ENCODE measurements at regions not wholly inside any gene's neighbourhood (a gene's known extent, or its start where the extent isn't known, plus 50 kb on each side); places are given as distances from the start of the nearest gene placed in this dataset.
"Not testable (repeated sequence)": the region's sequence is repeated elsewhere in the genome, so short reads cannot be mapped to it uniquely, and the experiment has no call there.

DNA sequence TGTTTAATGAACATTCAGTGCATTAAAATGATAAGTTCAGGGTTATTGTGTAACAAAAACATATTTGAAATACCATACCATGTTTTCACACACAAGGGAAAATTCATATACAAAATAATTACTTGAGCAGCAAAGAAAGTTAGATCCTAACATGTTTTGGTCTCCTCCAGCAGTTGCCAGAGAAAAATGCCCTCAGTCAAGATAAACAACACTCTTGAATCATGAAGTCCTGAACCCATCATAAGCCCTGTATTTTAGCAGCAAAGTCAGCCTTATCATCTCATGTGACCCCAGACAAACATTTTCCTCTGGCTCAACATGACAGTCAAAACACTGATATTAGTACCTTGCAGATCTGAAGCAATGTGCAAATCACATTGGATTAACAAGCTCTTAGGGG, 1541.1 kb upstream of the WWC1 start:
- H3K27me3 Mint-ChIP-seq = no peaks in the 10 kb centered on the region
- H3K9me3 Mint-ChIP-seq = peaks cover 0 to 3% of the 10 kb centered on the region in 2 donors
- no peak overlapping the region for H3K27ac Mint-ChIP-seq
- H3K4me1 Mint-ChIP-seq = no peaks in the 10 kb centered on the region
- no peaks in the 10 kb centered on the region for H3K36me3 Mint-ChIP-seq
- no peak for DNase-seq
- no peak for ATAC-seq (replicated peaks)
- H3K4me3 Mint-ChIP-seq = no peak overlapping the region

DNA sequence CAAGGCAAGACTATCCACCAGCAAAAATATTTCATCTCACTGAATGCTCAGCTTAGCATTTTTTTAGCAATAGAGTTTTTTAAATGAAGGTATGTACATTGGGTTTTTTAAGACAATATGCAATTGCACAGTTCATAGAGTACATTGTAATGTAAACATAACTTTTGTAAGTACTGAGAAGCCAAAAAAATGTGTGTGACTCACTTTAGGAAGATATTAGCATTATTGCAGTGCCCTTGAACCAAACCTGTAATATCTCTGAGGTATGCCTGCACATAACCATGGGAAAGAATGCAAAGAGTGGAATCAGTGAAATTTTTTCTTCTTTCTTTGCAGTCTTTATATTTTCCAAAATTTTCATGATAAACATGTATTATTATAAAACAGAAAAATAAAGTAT, 1533.3 kb upstream of the WWC1 start:
- no peak overlapping the region for H3K4me3 Mint-ChIP-seq
- DNase-seq (no peak), ATAC-seq (replicated peaks) (no peak)
- no peak overlapping the region for H3K27ac Mint-ChIP-seq
- H3K27me3 Mint-ChIP-seq = no peaks in the 10 kb centered on the region
- peaks cover 4 to 9% of the 10 kb centered on the region in 2 donors for H3K9me3 Mint-ChIP-seq
- H3K4me1 Mint-ChIP-seq = no peaks in the 10 kb centered on the region
- H3K36me3 Mint-ChIP-seq = no peaks in the 10 kb centered on the region

GRCh38 chr5:166767858-166768257, 1523.6 kb upstream of the WWC1 start:
- ATAC-seq (replicated peaks) = no peak
- H3K27ac Mint-ChIP-seq = no peak overlapping the region
- peaks cover 5 to 11% of the 10 kb centered on the region in 2 donors for H3K9me3 Mint-ChIP-seq
- H3K27me3 Mint-ChIP-seq = no peaks in the 10 kb centered on the region
- no peak for DNase-seq
- no peaks in the 10 kb centered on the region for H3K36me3 Mint-ChIP-seq
- no peaks in the 10 kb centered on the region for H3K4me1 Mint-ChIP-seq
- no peak overlapping the region for H3K4me3 Mint-ChIP-seq

GRCh38 chr5:166768536-166768935, 1522.9 kb upstream of the WWC1 start:
- H3K9me3 Mint-ChIP-seq = peaks cover 5 to 11% of the 10 kb centered on the region in 2 donors
- no peak for ATAC-seq (replicated peaks)
- no peaks in the 10 kb centered on the region for H3K27me3 Mint-ChIP-seq

DNA sequence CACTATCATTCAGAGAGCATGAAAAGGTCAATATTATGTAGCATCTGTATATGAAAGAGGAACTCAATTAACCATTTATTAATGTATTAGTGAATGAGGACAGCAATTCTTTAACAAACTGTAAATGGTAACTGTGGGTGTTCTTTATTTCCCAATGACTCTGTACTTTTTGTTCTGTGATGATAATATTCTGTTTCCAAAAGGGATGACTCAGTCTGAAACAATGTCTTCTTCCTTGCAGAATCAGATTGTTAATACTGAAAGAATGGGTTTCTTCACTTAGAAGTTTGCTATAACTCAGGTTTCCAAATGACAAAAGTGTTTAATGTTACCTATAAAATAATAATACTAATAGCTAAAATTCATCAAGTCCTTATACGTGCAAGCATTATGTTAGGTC, 1518.7 kb upstream of the WWC1 start:
- ATAC-seq (replicated peaks) (no peak), DNase-seq (no peak)
- Mint-ChIP-seq H3K27me3 (no peaks in the 10 kb centered on the region), H3K36me3 (no peaks in the 10 kb centered on the region), H3K9me3 (peaks cover 0 to 11% of the 10 kb centered on the region in 2 donors), H3K4me3 (no peak overlapping the region), H3K27ac (no peak overlapping the region), H3K4me1 (no peaks in the 10 kb centered on the region)

More at GRCh38 chr5:166768536-166768935, 1522.9 kb upstream of the WWC1 start:
- Mint-ChIP-seq H3K4me1 (no peaks in the 10 kb centered on the region), H3K27ac (no peak overlapping the region), H3K4me3 (no peak overlapping the region), H3K36me3 (no peaks in the 10 kb centered on the region)
- no peak for DNase-seq

DNA sequence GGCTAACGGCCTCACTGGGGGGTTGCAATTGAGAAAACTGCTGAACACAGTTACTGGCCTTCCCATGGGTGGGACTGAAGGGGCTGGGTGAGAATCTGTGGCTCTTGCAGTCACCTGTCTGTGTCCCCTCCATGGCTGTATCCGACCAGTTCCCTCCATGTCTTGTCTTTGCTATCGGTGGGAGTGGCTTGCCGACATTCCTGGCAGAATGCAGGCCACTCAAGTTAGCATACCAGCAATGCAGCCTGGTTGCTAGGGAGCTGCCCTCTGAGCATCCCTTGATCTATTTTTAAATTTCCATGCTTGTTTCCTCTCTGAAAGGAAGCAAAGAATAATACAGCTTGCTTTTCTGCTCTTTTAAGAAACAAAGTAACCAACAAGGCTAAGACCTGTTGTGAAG, 1509.7 kb upstream of the WWC1 start:
- Mint-ChIP-seq H3K27me3 (no peaks in the 10 kb centered on the region), H3K36me3 (no peaks in the 10 kb centered on the region), H3K4me1 (no peaks in the 10 kb centered on the region), H3K4me3 (no peak overlapping the region), H3K27ac (no peak overlapping the region), H3K9me3 (peaks cover 0 to 2% of the 10 kb centered on the region in 2 donors)
- no peak for ATAC-seq (replicated peaks)
- DNase-seq = no peak

GRCh38 chr5:166784545-166785078, 1506.8 kb upstream of the WWC1 start:
- ATAC-seq (replicated peaks) (no peak), DNase-seq (no peak)
- H3K27me3 Mint-ChIP-seq = no peaks in the 10 kb centered on the region
- no peaks in the 10 kb centered on the region for H3K4me1 Mint-ChIP-seq
- no peak overlapping the region for H3K4me3 Mint-ChIP-seq
- H3K27ac Mint-ChIP-seq = no peak overlapping the region
- no peaks in the 10 kb centered on the region for H3K36me3 Mint-ChIP-seq
- peaks cover 0 to 2% of the 10 kb centered on the region in 2 donors for H3K9me3 Mint-ChIP-seq

DNA sequence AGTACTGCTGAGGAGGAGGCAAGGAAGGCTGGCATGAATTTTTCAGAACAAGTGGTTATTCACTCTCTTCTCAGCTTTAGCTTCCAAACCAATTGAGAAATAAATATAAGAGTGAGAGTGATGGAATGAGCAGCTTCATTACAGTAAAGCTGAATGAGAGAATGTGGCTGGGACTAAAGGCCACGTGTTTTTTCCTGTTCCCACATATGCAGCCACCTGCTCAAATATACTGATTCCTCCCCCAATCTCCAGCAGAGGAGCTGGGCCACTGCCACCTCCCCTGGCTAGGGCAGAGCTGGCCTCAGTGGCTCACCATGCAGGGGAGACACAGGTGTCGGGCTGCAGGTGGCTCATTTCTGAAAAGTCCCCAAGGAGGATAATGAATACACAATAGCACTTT, 1505.3 kb upstream of the WWC1 start:
- no peaks in the 10 kb centered on the region for H3K36me3 Mint-ChIP-seq
- DNase-seq (no peak), ATAC-seq (replicated peaks) (no peak)
- H3K27me3 Mint-ChIP-seq = no peaks in the 10 kb centered on the region
- H3K27ac Mint-ChIP-seq = no peak overlapping the region
- H3K9me3 Mint-ChIP-seq = peaks cover 0 to 2% of the 10 kb centered on the region in 2 donors
- no peaks in the 10 kb centered on the region for H3K4me1 Mint-ChIP-seq
- no peak overlapping the region for H3K4me3 Mint-ChIP-seq

DNA sequence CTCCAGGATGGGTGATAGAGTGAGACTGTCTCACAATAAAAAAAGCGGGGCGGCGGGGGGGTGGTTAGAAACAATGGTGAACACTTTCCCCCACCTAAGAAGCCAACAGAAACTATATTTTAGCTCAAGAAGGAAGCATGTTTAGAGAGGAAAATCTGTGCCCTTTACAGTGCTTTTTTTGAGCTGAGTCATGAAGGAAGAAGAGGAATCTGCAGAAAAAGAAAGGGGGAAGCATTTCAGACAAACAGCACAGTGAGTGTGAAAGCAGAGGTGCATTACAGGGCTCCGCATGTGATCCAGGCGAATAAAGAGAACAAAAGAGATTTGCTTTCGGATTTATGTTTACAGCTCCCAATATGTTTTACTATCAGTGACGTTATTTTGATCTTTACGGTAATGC, 1504.6 kb upstream of the WWC1 start:
- Mint-ChIP-seq H3K4me1 (no peaks in the 10 kb centered on the region), H3K4me3 (no peak overlapping the region), H3K27me3 (no peaks in the 10 kb centered on the region), H3K27ac (no peak overlapping the region), H3K36me3 (no peaks in the 10 kb centered on the region), H3K9me3 (peaks cover 0 to 2% of the 10 kb centered on the region in 2 donors)
- no peak for ATAC-seq (replicated peaks)
- DNase-seq = no peak

DNA sequence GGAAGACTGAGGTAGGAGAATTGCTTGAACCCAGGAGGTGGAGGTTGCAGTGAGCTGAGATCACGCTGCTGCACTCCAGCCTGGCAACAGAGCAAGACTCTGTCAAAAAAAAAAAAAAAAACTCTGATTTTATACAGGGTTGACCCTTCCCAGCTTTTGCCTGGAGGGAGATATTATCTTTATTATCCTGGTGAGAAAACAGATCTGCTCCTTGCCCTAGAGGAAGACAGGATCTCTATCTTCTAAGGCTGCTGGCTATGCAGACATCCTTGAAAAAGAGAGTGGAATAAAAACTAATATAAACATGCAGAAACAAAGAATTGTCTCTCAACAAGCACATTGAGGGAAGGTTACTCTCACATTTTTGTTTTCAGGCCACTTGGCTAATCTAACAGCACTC, 1503.4 kb upstream of the WWC1 start:
- no peaks in the 10 kb centered on the region for H3K36me3 Mint-ChIP-seq

DNA sequence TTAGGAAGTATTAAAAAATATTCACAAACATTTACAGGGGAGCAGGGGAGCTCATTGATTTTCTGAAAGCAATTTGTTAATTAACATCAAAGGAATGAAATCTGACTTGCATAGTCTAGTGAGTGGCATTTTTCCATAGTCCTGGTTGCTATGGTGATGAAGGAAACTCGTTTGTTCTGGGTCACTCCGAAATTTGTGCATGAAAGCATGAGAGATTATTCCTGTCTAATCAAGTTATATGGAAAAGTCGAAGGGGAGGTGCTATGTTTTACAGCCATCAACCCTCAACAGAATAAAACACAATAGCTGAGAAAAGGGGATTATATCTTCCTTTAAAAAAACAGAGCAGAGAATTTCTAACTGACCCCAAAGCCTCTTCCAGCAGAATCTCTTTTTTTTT, 1495.7 kb upstream of the WWC1 start:
- Mint-ChIP-seq H3K4me3 (no peak overlapping the region), H3K9me3 (peaks cover 5 to 6% of the 10 kb centered on the region in 2 donors)

More for the DNA sequence above, 1503.4 kb upstream of the WWC1 start:
- ATAC-seq (replicated peaks) (no peak), DNase-seq (no peak)
- no peaks in the 10 kb centered on the region for H3K4me1 Mint-ChIP-seq
- no peaks in the 10 kb centered on the region for H3K27me3 Mint-ChIP-seq
- peaks cover 0 to 2% of the 10 kb centered on the region in 2 donors for H3K9me3 Mint-ChIP-seq
- H3K4me3 Mint-ChIP-seq = no peak overlapping the region
- no peak overlapping the region for H3K27ac Mint-ChIP-seq

GRCh38 chr5:166803058-166803457, 1488.4 kb upstream of the WWC1 start:
- H3K9me3 Mint-ChIP-seq = peaks cover 12 to 13% of the 10 kb centered on the region in 2 donors
- no peak overlapping the region for H3K4me3 Mint-ChIP-seq
- H3K27me3 Mint-ChIP-seq = no peaks in the 10 kb centered on the region
- H3K4me1 Mint-ChIP-seq = no peaks in the 10 kb centered on the region
- ATAC-seq (replicated peaks) (no peak), DNase-seq (no peak)
- no peak overlapping the region for H3K27ac Mint-ChIP-seq
- H3K36me3 Mint-ChIP-seq = no peaks in the 10 kb centered on the region

More for the DNA sequence above, 1495.7 kb upstream of the WWC1 start:
- ATAC-seq (replicated peaks) (no peak), DNase-seq (no peak)
- Mint-ChIP-seq H3K27ac (no peak overlapping the region), H3K4me1 (no peaks in the 10 kb centered on the region), H3K36me3 (no peaks in the 10 kb centered on the region), H3K27me3 (no peaks in the 10 kb centered on the region)

DNA sequence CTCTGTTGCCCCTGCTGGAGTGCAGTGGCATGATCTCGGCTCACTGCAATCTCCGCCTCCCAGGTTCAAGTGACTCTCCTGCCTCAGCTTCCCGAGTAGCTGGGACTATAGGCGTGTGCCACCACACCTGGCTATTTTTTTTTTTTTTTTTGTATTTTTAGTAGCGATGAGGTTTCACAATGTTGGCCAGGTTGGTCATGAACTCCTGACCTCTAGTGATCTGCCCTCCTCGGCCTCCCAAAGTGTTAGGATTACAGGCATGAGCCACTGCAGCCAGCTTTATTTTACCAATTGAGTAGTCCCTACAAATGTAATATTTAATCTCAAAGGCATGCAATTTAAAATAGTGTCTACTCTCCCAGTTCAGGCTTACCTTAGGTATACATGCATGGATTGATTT, 1487.2 kb upstream of the WWC1 start:
- not testable (repeated sequence) for H3K4me1 Mint-ChIP-seq; H3K27ac Mint-ChIP-seq; DNase-seq; H3K4me3 Mint-ChIP-seq; H3K36me3 Mint-ChIP-seq; H3K27me3 Mint-ChIP-seq; ATAC-seq (replicated peaks)
- H3K9me3 Mint-ChIP-seq = peaks cover 11 to 16% of the 10 kb centered on the region in 2 donors

DNA sequence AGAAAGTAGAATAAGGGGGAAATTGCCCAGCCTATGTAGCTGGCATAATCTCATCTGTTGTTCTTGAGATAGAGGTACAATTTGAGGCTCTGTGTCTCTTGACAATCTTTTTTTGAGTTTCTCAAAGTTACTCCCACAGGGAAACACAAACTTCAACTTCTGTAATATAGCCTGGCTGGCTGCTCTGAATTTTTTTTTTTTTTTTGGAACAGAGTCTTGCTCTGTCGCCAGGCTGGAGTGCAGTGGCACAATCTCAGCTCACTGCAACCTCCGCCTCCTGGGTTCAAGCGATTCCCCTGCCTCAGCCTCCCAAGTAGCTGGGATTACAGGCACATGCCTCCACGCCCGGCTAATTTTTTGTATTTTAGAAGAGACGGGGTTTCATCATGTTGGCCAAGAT, 1486.8 kb upstream of the WWC1 start:
- not testable (repeated sequence) for H3K27ac Mint-ChIP-seq; H3K36me3 Mint-ChIP-seq; H3K4me1 Mint-ChIP-seq; ATAC-seq (replicated peaks); H3K27me3 Mint-ChIP-seq; DNase-seq; H3K4me3 Mint-ChIP-seq
- H3K9me3 Mint-ChIP-seq = peaks cover 10 to 14% of the 10 kb centered on the region in 2 donors

DNA sequence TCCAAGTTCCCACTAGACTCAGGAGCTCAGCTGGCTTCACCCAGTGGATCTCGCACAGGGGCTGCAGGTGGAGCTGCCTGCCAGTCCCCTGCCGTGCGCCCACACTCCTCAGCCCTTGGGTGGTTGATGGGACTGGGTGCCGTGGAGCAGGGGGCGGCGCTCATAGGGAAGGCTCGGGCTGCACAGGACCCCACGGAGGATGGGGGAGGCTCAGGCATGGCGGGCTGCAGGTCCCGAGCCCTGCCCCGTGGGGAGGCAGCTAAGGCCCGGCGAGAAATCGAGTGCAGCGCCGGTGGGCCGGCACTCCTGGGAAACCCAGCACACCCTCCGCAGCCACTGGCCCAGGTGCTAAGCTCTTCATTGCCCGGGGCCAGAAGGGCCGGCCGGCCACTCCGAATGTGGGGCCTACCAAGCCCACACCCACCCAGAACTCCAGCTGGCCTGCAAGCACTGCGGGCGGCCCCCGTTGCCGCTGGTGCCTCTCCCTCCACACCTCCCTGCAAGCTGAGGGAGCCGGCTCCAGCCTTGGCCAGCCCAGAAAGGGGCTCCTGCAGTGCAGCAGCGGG, 1481.3 kb upstream of the WWC1 start:
- H3K4me3 Mint-ChIP-seq; H3K27me3 Mint-ChIP-seq; H3K4me1 Mint-ChIP-seq; ATAC-seq (replicated peaks); H3K27ac Mint-ChIP-seq; H3K36me3 Mint-ChIP-seq; DNase-seq: not testable (repeated sequence)
- H3K9me3 Mint-ChIP-seq = peaks cover 12 to 18% of the 10 kb centered on the region in 2 donors

Measured in stimulated activated naive B cell treated with anti-CD40 and anti-IgM and Interleukin-4, amounts not matched to agents 10 μg/mL and 1 μg/mL and 100 μg/mL, for 72 hours (primary cell).